ENCODE measurements at regions not wholly inside any gene's neighbourhood (a gene's known extent, or its start where the extent isn't known, plus 50 kb on each side); places are given as distances from the start of the nearest gene placed in this dataset.

DNA sequence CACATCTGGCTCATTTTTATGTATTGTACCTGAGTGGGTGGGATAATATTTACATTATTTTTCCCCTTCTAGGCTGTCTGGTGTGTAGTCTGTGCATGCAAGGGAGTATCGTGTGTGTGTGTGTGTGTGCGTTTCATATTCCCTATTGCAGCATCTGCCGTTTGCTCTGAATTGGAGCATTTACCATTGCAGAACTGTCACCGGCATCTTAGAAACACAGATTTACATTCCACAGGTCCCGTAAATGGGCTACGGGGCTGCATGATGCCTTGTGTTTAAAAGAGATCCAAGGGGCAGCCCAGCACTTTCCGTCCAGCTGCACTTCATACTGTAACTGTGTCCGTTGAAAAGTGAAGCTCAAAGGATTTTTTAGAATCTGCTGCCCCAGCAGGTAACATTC, 167.1 kb upstream of the KIAA1217 start:
- DNase-seq: no peak

DNA sequence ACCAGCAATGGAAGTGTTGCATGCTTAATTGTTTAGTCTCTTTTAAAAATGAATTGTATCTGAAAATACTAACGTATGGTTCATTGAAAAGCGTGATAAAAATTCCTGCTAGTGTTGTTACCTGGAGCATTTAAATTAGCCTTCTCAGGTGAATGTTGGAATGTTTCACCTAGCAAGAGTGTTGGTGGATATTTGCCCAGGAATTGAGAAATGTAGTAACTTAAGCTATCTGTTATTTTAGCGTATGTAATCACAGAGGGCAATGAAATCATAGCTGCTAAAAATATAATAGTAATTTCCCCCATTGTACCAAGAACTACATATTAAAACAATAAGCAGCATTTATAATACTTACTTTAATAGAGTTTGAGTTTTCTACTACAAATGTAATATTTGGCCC, 166.1 kb upstream of the KIAA1217 start:
- DNase-seq: no peak

DNA sequence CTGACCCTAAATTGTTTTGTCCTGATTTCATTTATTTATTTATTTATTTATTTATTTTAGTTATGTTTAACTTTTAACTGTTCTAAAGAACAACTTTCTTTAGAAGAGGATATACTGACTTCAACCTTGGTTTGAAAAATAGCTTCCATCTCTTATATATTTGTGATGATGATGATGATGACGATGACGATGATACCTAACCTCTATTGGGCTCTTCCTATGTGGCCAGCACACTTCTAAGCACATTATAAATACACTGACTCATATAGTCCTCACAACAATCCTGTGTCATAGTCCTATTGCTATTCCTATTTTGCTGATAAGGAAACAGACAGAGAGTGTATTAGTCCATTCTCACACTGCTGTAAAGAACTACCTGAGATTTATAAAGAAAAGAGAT, 162.9 kb upstream of the KIAA1217 start:
- no peak for DNase-seq

DNA sequence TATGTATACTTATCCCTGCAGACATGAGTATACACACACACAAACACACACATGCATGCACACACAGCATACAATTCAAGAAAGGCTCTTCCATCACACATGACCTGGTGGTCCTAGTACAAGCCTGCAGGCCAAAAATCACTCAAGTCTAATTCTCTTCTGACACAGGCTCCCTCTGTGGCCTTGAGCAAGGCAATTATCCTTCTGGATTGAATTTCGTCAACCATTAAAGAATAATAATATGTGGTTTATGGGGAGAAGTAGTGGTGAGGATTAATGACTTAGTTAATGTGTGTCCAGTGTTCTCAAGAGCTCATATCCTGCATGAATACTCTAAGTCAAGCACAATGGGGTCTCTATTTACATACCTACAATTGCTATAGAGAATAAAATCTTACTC, 161.8 kb upstream of the KIAA1217 start:
- DNase-seq: no peak

DNA sequence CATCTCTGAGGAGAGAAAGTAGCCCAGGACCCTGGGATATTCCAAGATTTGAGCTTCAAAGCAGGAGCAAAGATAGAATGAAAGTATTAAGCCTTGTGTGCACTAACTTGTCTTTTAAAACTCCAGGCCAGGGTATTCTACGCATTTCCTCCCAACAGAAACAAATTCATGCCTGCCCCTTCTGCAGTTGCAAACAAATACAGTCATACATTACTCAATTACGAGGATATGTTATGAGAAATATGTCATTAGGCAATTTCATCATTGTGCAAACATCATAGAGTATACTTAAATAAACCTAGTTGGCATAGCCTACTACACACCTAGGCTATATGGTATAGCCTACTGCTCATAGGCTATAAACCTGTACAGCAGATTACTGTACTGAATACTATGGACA, 154.5 kb upstream of the KIAA1217 start:
- no peak for DNase-seq

DNA sequence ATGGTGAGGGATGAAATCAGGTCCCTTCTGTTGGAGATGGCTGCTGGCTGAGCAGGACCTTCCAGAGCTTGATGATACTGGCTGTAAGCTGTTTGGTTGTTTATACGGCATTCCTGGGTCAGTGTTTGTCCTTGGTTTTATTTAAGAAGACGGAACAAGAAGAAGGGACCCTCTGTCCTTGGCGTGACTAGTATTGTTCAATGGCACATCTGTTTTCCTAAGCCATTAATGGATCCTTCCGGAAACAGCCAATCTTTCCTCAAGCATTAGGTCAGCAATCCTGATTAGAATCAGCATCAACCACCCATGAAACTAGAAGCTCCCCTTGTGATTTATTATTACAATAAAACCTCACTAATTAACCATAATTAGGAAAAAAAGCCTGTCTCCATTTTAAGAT, 128.7 kb upstream of the KIAA1217 start:
- DNase-seq: no peak

DNA sequence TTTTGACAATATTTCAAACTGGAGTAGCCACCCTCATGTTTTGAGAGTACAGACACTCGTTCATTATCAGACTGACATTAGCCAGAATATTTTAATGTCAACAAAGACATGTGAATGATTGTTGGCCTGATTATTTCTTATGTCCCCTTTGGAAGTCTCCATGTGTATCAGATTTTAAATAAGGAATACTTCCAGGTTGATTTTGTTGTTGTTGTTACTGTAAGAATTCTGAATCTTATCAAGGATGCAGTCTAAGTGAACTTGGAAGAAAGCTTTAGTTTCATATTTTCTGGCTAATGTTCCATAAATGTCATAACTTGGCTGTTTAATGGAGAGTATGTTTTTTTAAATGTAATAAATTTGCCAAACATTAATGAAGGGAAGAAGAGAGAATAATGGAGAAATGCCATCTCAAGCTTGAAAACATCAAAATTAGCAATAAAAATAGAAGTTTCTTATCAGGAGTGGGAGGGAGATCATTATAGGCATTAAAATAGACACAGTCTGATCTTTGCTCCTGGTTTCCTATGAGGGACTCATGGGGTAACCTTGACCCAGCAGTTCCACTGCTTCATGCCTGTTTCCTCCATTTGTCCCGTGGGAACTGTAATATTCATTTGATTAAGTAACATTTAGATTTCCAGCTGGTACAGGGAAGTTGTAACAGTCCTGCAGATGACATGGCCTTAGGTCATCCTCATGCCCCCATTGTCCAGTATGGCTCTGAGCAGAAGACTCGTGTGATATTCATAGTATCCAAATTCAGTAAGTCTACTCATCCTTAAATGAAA, 122.4 kb upstream of the KIAA1217 start:
- no peak for DNase-seq

DNA sequence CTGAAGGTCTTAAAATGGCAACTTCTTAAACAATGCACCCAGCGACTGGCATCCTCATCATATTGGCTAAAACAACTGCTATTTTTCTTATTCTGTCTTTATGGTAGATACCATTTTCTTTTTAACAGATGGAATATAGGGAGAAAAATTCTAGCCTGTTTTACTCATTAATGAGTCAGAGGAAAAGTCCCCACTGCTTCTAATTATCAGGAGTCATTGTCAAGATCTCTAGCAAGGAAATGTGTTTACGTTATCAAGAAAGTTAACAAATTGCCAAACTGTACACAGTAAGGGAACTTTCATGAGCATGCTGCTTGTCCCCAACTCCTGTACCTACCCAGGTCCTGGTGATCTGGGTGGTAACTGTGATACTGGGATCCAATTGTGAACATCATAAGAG, 117.7 kb upstream of the KIAA1217 start:
- no peak for DNase-seq

DNA sequence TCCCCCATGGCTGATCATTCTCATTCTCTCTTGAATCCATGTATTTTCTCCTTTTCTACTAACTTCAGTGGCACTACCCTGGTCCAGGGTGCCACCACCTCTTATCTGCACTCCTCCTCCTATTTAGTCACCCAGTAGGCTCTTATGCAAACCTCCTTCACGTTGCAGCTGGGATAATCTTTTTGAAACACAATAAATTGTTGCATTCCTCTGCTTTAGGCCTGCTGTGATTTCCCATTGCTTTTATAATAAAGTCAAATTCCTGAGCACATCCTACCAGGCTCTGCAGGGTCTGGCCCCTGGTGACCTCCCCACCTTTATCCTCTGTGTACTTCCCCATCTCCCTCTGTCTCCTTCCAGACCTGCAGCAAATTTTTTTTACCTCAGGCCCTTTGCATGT, 112.7 kb upstream of the KIAA1217 start:
- no peak for DNase-seq

DNA sequence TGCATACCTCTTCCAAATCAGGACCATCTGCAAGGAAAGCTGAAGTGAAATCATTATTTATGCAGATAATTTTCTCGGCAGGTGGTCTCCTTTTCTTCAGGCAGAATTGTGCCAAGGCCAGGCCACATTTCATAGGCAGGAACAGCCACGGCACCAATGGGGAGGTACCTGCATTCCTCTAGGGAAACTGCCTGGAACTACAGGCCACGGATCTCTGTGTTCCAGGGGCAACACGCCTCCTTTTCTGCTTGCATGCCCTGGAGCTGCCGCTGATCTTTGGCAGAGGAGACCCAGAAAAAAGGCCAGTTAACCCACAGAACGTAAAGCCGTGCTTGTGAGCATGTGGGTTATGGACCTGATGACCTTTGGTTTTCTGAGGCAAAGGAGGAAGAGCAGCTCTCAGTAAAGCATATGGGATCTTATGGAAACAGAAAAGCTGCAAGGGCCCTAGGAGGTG, 111.2 kb upstream of the KIAA1217 start:
- no peak for DNase-seq

DNA sequence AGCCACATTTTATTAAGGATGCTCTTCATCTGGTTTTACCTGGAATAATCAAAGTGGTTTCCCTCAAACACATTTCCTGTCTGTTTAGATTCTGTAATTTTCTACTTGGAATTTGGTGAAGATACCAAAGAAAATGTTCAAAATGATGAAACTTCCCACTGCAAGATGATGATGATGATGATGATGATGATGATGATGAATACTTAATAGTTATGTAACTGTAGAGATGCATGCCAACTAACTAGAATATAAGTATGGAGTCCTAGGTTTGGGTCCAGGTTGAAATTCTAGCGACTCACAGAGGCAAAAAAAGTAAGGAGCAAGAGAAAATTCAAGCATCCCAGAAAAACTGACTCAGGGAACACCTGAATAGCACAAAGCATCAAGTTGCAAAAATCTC, 104.0 kb upstream of the KIAA1217 start:
- DNase-seq: no peak

DNA sequence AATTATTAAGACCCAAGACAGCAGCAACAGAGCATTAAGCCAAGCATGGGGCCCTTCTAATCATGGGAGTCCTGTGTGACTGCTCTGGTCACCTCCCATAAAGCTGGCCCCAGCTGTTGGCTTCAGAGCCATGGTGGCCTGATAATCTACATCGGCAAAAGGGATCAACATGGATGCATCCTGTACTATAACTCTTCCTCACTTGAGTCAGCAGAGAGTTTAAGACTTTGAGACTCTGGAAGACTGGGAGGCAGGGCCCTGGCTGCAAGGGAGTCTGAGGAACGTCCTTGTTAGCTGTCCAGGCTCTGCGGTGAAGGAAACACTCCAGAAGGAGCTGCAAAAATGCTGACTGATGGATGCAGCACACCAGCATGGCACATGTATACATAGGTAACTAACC, 95.0 kb upstream of the KIAA1217 start:
- DNase-seq: no peak

DNA sequence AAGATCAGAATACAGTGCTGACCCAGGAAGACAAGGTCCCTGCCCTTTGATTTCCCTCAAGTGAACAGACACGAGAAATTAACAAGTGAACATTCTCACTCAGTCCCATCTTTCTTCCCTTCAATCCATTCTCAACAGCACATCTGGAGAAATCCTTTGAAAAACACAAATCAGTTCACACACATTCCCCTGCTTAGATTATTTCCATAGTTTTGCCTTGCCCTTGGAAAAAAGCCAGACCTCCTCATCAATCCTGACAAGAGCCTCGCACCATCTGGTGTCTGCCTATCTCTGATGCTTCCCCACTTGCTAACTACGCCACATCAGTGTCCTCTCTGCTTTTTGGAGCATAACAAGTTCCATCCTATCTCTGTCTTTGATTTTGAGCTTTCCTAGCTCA, 94.4 kb upstream of the KIAA1217 start:
- DNase-seq: no peak

DNA sequence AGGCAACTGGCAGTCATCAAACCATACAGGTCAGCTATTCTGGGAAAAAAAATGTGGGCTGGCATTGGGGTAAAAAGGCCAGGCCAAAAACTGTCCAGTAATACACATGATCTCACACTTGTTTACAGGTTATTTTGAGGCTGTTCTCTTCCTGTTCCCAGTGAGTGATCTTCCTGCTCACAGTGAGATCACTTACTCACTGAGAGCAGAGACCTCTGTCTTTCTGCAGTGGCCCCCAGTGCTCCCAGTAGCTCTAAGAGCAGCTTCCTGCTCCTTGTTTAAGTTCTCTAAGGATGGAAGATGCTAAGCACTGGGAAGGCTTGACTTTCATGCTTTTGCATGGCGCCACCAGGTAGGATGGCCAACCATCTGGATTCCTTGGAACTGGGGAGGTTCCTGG, 93.5 kb upstream of the KIAA1217 start:
- no peak for DNase-seq

DNA sequence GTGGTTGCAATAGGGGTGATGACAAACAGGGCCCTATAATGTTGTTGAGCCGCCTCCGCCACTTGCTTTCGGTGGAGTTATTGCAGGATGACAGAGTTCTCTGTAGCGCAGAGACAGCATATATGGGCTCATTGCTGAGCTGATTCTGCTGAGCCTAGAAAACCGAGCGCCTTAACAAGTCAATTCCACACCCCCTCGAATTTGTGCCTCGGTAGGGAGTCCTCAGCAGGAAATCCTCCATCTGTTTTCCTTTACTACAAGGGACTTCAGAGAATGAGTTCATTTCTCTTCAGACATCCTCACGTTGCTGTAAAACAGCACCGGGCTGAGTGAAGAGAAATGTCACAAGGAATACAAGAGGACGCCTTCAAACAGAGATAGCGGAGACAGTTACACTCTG, 90.7 kb upstream of the KIAA1217 start:
- no peak for DNase-seq

DNA sequence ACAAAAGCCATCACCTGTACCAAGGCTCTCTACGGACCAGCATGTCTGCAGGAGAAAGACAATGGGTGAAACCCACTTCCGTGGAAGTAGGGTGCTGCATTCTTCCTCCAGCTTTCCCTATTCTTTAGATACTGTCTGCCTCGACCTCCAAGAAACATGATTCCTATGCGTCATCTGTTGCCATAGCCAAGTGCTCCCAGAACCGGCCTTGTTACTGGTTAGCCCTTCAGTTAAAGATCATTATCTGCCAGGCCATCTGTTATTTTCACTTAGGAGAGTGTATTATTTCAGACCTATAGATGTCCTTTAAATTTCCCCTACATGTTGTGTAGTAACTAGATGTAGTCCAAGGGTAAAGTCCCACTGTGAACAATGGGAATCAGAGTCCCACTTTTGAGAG, 89.0 kb upstream of the KIAA1217 start:
- no peak for DNase-seq

DNA sequence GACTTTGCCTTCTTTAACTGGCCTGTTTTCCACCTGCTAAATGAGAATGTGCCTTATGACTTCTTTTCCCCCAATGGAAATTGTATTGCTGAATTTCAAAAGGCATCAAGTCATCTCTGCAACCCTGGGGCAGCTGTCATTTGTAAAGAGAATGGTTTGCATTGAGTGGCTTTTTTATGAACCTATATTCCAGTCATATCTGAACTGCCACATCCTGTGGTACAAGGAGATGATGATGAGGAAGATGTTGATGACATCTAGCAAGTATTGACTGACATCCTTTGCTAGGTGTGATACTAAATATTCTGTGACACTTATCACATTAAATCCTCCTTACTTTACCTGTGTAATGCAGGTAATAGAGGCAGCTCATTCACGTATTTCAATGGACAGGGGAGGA, 88.3 kb upstream of the KIAA1217 start:
- DNase-seq: no peak

DNA sequence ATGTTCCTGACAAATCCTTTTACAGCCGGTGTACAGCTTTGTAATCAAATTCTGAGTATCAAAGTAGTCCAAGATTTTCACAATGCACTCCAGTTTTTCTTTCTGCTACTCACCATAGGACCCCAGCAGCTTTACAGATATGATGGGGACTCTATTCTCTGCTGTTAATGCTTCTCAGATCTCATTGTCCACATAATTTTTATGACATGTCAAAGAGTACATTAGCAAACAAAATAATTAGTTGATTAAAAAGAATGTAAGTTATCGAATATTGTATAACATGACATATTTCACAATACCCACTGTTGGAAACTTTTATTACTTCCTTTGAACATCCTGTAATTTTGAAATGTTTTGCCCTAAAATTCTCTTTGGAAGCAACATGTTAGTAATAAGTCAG, 81.4 kb upstream of the KIAA1217 start:
- DNase-seq: no peak

DNA sequence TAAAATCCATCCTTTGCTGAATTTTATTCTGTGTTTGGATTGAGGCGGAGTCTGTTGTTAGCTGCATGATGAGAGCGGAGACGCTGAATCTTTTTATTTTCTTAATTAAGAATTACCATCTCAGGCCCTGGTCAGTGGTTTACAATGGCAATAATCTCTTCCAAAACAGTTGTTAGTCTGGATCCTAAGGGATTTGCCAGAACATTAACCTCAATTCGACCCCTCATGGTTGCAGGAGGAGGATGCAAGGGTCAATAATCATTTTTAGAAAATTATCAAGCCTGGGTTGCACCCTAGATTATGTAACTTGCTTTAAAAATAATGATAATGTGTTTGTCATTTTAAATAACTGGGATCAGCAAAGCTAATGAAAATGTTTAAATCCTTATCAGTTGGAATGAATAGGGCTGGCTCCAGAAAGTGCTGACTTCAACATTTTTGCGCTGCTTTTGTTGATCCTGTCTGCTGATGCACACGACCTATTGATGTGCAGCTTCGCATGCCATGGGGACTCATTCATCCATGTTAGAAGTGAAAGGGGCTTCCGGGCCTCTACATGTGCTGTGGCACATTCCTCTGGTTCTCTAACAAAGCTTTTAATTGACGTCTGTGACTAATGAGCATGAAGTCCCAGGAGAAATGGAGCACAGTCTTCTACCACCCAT, 80.7 kb upstream of the KIAA1217 start:
- DNase-seq: no peak

DNA sequence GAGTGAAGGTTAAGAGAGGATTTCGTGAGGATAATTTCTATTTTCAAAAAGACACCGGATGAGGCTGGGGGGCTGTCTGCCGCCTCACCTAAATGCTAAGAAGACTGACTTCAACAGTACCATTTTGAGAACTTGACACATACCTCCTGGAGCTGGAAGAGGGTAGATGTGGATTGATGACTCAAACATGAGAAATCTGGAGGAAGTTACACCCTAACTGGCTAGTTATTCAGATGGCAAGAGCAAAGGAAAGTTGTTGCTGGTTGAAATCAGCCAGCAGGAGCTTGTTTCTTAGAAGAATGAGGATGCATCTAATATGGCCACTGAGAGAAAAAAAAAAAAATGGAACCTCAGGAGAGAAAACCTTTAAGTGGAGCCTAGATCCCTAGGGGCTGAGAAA, 76.2 kb upstream of the KIAA1217 start:
- no peak for DNase-seq

DNA sequence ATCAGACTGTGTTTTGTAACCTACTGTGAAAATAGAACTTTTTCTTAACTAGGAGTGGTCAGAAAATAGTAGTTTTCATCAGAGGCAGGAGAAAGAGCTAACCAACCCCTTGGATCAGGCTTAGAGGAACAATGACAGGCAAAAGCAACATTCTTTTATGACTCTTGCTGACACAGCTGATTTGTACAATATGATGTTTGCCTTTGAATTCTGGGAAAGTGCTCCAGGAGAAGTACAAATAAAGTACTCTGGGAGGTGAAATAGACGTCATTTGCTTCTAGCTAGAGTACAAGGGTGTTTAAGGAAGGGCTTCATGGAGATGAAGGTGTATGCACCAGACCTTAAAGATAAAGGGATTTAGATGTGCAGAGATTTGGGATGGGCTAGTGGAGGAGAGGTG, 75.1 kb upstream of the KIAA1217 start:
- DNase-seq: no peak

DNA sequence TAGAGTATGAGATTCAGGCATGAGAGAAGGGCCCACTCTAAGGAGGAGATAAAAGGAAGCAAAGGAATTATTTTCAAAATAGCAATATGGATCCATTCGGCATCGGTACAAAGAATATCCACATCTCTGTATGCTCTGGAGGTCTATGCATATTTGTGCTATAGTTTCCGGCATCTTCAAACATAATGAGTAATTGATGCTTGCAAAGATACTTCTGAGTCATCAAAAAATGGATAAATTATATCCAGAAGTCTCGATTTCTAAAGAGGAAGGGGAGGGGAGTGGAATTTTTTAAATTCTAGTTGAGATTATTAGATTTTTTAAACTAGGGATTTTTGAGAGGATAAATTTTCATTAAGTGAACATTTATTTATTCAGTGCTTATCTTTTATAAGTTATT, 72.9 kb upstream of the KIAA1217 start:
- no peak for DNase-seq

DNA sequence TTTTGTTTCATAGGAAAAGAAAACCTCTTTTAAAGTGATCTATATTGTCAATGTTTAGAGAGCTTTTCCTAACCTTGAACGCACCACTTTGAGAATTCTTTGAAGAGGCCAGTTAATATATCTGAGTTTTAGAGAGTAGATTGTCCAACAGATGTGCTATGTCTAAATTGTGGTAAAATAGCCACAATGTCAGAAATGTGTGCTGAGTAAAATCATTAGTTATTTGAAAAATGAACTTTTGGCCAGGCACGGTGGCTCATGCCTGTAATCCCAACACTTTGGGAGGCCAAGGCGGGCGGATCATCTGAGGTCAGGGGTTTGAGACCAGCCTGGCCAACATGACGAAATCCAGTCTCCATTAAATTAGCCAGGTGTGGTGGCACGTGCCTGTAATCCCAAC, 61.6 kb upstream of the KIAA1217 start:
- no peak for DNase-seq

DNA sequence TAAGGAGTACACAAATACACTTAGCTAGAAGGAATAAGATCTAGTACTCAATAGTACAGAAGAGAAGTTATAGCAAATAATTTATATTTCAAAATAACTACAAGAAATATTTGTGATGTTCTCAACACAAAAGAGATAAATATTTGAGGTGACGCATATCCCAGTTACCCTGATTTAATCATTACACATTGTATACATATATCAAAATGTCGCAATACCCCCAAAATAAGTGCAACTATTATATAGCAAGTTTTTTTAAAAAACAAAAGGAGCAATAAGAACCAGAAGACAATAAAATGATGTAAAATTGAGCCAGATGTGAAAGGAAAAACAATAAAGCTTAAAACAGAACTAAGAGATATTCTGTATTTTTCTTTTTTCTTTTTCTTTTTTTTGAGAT, 59.3 kb upstream of the KIAA1217 start:
- no peak for DNase-seq

DNA sequence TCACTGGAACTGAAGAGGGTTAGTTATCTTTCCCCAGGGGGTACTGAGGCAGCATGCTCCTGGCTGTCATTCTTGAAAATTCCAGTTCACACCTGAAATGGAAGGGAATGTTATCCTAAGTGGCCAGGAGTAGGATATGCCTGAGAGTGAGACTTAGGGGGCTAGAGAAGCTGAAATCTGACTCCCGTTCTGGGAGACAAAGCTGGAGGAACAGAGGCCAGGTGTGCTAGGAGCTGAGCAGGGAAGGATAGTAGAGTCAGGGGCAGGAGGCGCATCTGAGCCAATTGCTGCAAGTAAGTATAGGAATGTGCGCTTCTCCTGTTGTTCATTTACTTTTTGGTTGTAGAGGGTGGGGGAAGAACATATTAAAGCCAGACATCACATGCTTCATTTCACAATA, 58.1 kb upstream of the KIAA1217 start:
- DNase-seq: no peak

Data from CD4-positive, alpha-beta T cell treated with Interleukin-4 for 4 hours (primary cell).